Tibial nerve (tissue), 4 donors: ENCODE measurements at regions not wholly inside any gene's neighbourhood (a gene's known extent, or its start where the extent isn't known, plus 50 kb on each side); places are given as distances from the start of the nearest gene placed in this dataset.
"Not testable (repeated sequence)": the region's sequence is repeated elsewhere in the genome, so short reads cannot be mapped to it uniquely, and the experiment has no call there.

Source experiments
- DNase-seq, 2 donors: peaks; one replicate each; pipeline ENCODE4 v3.0.0-alpha.2; 2019; ENCODE audit warnings: low spot score in 2 of 2
- H3K27ac ChIP-seq, 4 donors: fragments of 200-600 bp; sonication (generic) in 3 of 4; one replicate each; pipeline ENCODE4 v1.5.1; 2017 to 2019; ENCODE audit warnings: mild to moderate bottlenecking in 1 of 4
- H3K27me3 ChIP-seq, 2 donors: fragments of 200-600 bp; sonication (generic) in 1 of 2; one replicate each; pipeline versions ENCODE4 v1.5.1 to v1.6.0; 2017 to 2019
- H3K36me3 ChIP-seq, 3 donors: fragments of 200-600 bp; sonication (generic); one replicate each; pipeline ENCODE4 v1.5.1; 2018 to 2019
- H3K4me1 ChIP-seq, 4 donors: fragments of 200-600 bp; sonication (generic) in 3 of 4; one replicate each; pipeline ENCODE4 v1.5.1; 2017 to 2019
- H3K4me3 ChIP-seq, 4 donors: fragments of 200-600 bp; sonication (generic) in 3 of 4; one replicate each; pipeline ENCODE4 v1.5.1; 2017 to 2019; ENCODE audit warnings: mild to moderate bottlenecking in 1 of 4, moderate library complexity in 1 of 4
- H3K9me3 ChIP-seq, 4 donors: fragments of 200-600 bp; sonication (generic) in 3 of 4; one replicate each; pipeline ENCODE4 v1.5.1; 2017 to 2019
- CTCF ChIP-seq, 5 experiments: fragments of 200-600 bp in 3 of 5; fragments of 450-650 bp in 2 of 5; sonication (generic) in 3 of 5; IDR thresholded peaks; one replicate each; pipeline ENCODE4 v1.5.1; 2016 to 2019; ENCODE audit warnings: antibody characterized with exemption in 5 of 5, mild to moderate bottlenecking in 3 of 5, moderate library complexity in 2 of 5
- EP300 ChIP-seq, 2 donors: sonication (generic); formaldehyde crosslinking; IDR thresholded peaks; one replicate each; pipeline ENCODE4 v1.6.1; 2017; ENCODE audit warnings: antibody characterized with exemption in 2 of 2, mild to moderate bottlenecking in 1 of 2
- POLR2A ChIP-seq, 2 donors: fragments of 450-650 bp; IDR thresholded peaks; one replicate each; pipeline ENCODE4 v1.6.1; 2017; ENCODE audit warnings: antibody characterized with exemption in 2 of 2, mild to moderate bottlenecking in 2 of 2, moderate library complexity in 2 of 2
- WGBS, 2 donors: methylation state at CpG; one replicate each; pipeline ENCODE4 v1.1.5; 2018; 5-methylcytosine and 5-hydroxymethylcytosine counted together

- DNase-seq = no peak
- Histone ChIP-seq H3K27me3 (no peaks in the 10 kb centered on the region), H3K4me3 (no peak overlapping the region), H3K27ac (no peak overlapping the region), H3K36me3 (no peaks in the 10 kb centered on the region), H3K4me1 (no peaks in the 10 kb centered on the region), H3K9me3 (no peaks in the 10 kb centered on the region)
- WGBS, 2 donors = 34 to 54% methylated on average over 10 to 11 of the region's 11 CpGs
- TF ChIP-seq CTCF (IDR thresholded peaks at IDR 0.05) = no peak
- TF ChIP-seq POLR2A (IDR thresholded peaks at IDR 0.05) = no peak
Measured at GRCh38 chr3:10692039-10692622, 123.9 kb upstream of the SLC6A11 start.

- 68 to 69% methylated on average over 4 of the region's 4 CpGs for WGBS, 2 donors
- DNase-seq = no peak
- Histone ChIP-seq H3K4me3 (no peak overlapping the region), H3K27me3 (no peaks in the 10 kb centered on the region), H3K4me1 (no peaks in the 10 kb centered on the region), H3K27ac (no peak overlapping the region), H3K36me3 (no peaks in the 10 kb centered on the region), H3K9me3 (no peaks in the 10 kb centered on the region)
- no peak for TF ChIP-seq EP300 (IDR thresholded peaks at IDR 0.05)
- no peak for TF ChIP-seq CTCF (IDR thresholded peaks at IDR 0.05)
- no peak for TF ChIP-seq POLR2A (IDR thresholded peaks at IDR 0.05)
Measured at GRCh38 chr3:10693457-10693856, 122.6 kb upstream of the SLC6A11 start.

GRCh38 chr3:10694179-10694578, 121.8 kb upstream of the SLC6A11 start:
- H3K27ac ChIP-seq = no peak overlapping the region
- 74 to 76% methylated on average over 4 of the region's 4 CpGs for WGBS, 2 donors
- no peak for DNase-seq
- no peaks in the 10 kb centered on the region for H3K27me3 ChIP-seq
- no peaks in the 10 kb centered on the region for H3K36me3 ChIP-seq
- H3K4me1 ChIP-seq = no peaks in the 10 kb centered on the region
- TF ChIP-seq EP300 (IDR thresholded peaks at IDR 0.05) (no peak), CTCF (IDR thresholded peaks at IDR 0.05) (no peak), POLR2A (IDR thresholded peaks at IDR 0.05) (no peak)
- H3K9me3 ChIP-seq = no peaks in the 10 kb centered on the region
- no peak overlapping the region for H3K4me3 ChIP-seq

- H3K9me3 ChIP-seq, H3K27me3 ChIP-seq, H3K4me1 ChIP-seq, H3K4me3 ChIP-seq, H3K27ac ChIP-seq, H3K36me3 ChIP-seq, DNase-seq: not testable (repeated sequence)
- WGBS, 2 donors = 55 to 66% methylated on average over 2 of the region's 2 CpGs
Measured at GRCh38 chr3:10695186-10695585, 120.8 kb upstream of the SLC6A11 start.

- TF ChIP-seq EP300 (IDR thresholded peaks at IDR 0.05) (no peak), CTCF (IDR thresholded peaks at IDR 0.05) (no peak), POLR2A (IDR thresholded peaks at IDR 0.05) (no peak)
- Histone ChIP-seq H3K27me3 (no peaks in the 10 kb centered on the region), H3K9me3 (no peaks in the 10 kb centered on the region), H3K27ac (no peak overlapping the region), H3K4me3 (no peak overlapping the region), H3K36me3 (no peaks in the 10 kb centered on the region), H3K4me1 (no peaks in the 10 kb centered on the region)
- DNase-seq = no peak
- 37 to 46% methylated on average over 4 of the region's 4 CpGs for WGBS, 2 donors
Measured at GRCh38 chr3:10695595-10696285, 120.3 kb upstream of the SLC6A11 start.
